IPS-20b (cell line): ENCODE measurements at regions not wholly inside any gene's neighbourhood (a gene's known extent, or its start where the extent isn't known, plus 50 kb on each side); places are given as distances from the start of the nearest gene placed in this dataset.
"Not testable (repeated sequence)": the region's sequence is repeated elsewhere in the genome, so short reads cannot be mapped to it uniquely, and the experiment has no call there.

Experiments
- H3K27ac ChIP-seq: one replicate; pipeline ENCODE4 v1.5.1; 2013; ENCODE audit warnings: low read length
- H3K27me3 ChIP-seq: 2 replicates; pipeline ENCODE4 v1.6.1; 2013; ENCODE audit warnings: mild to moderate bottlenecking, low read length, inconsistent platforms; ENCODE audit not compliant: insufficient read depth
- H3K36me3 ChIP-seq: 2 replicates; pipeline ENCODE4 v1.6.1; 2013; ENCODE audit warnings: low read depth, mild to moderate bottlenecking, inconsistent platforms, low read length, moderate library complexity; ENCODE audit not compliant: insufficient read depth
- H3K4me1 ChIP-seq: 2 replicates; pipeline ENCODE4 v1.6.1; 2013; ENCODE audit warnings: mild to moderate bottlenecking, control low read depth, inconsistent platforms, low read length, moderate library complexity; ENCODE audit not compliant: insufficient read depth
- H3K4me3 ChIP-seq: 2 replicates; pipeline ENCODE4 v1.5.1; 2013; ENCODE audit warnings: mild to moderate bottlenecking, low read length, inconsistent platforms
- H3K9ac ChIP-seq: 2 replicates; pipeline ENCODE4 v1.6.1; 2013; ENCODE audit warnings: low read depth, mild to moderate bottlenecking, inconsistent platforms, low read length, moderate library complexity
- H3K9me3 ChIP-seq: 2 replicates; pipeline ENCODE4 v1.6.1; 2013; ENCODE audit warnings: mild to moderate bottlenecking, low read depth, low read length, inconsistent platforms; ENCODE audit not compliant: insufficient read depth

- H3K27me3 ChIP-seq, H3K4me1 ChIP-seq: not testable (repeated sequence)
These were observed 132.9 kb downstream of the TMEM167A start for GRCh38 chr5:82944267-82944666.

GRCh38 chr5:82942083-82942881 is 134.9 kb downstream of the TMEM167A start:
- H3K4me1 ChIP-seq, result no peaks in the 10 kb centered on the region
- no peak overlapping the region for H3K27ac ChIP-seq
- H3K9me3 ChIP-seq, result peaks cover 18% of the 10 kb centered on the region
- no peaks in the 10 kb centered on the region for H3K27me3 ChIP-seq
- H3K9ac ChIP-seq, result no peak overlapping the region
- no peaks in the 10 kb centered on the region for H3K36me3 ChIP-seq
- no peak overlapping the region for H3K4me3 ChIP-seq

More at GRCh38 chr5:82944267-82944666, 132.9 kb downstream of the TMEM167A start:
- H3K9ac ChIP-seq, H3K27ac ChIP-seq, H3K36me3 ChIP-seq, H3K4me3 ChIP-seq: not testable (repeated sequence)
- H3K9me3 ChIP-seq, result peaks cover 18% of the 10 kb centered on the region

- H3K27ac ChIP-seq, result no peak overlapping the region
- no peak overlapping the region for H3K9ac ChIP-seq
- no peaks in the 10 kb centered on the region for H3K36me3 ChIP-seq
These were observed 138.1 kb downstream of the TMEM167A start for GRCh38 chr5:82938901-82939725.

GRCh38 chr5:82932473-82933220 is 144.5 kb downstream of the TMEM167A start:
- not testable (repeated sequence) for H3K27me3 ChIP-seq, H3K9ac ChIP-seq, H3K4me1 ChIP-seq, H3K9me3 ChIP-seq, H3K4me3 ChIP-seq, H3K27ac ChIP-seq, H3K36me3 ChIP-seq

More at GRCh38 chr5:82938901-82939725, 138.1 kb downstream of the TMEM167A start:
- peaks cover 8% of the 10 kb centered on the region for H3K9me3 ChIP-seq
- no peak overlapping the region for H3K4me3 ChIP-seq
- no peaks in the 10 kb centered on the region for H3K4me1 ChIP-seq
- no peaks in the 10 kb centered on the region for H3K27me3 ChIP-seq

- Histone ChIP-seq H3K4me3 (no peak overlapping the region), H3K36me3 (no peaks in the 10 kb centered on the region), H3K4me1 (no peaks in the 10 kb centered on the region), H3K9me3 (no peaks in the 10 kb centered on the region; the same call in 1 of the 2 replicates), H3K27ac (no peak overlapping the region), H3K27me3 (no peaks in the 10 kb centered on the region), H3K9ac (no peak overlapping the region)
These were observed 146.1 kb downstream of the TMEM167A start for GRCh38 chr5:82931110-82931509.

- Histone ChIP-seq H3K4me3 (no peak overlapping the region), H3K27ac (no peak overlapping the region), H3K36me3 (no peaks in the 10 kb centered on the region), H3K27me3 (no peaks in the 10 kb centered on the region), H3K4me1 (peaks cover 8% of the 10 kb centered on the region; the same call in 1 of the 2 replicates), H3K9ac (no peak overlapping the region), H3K9me3 (no peaks in the 10 kb centered on the region)
These were observed 152.2 kb downstream of the TMEM167A start for GRCh38 chr5:82925061-82925411.

GRCh38 chr5:82924226-82925060 is 152.8 kb downstream of the TMEM167A start:
- Histone ChIP-seq H3K36me3 (no peaks in the 10 kb centered on the region), H3K4me3 (no peak overlapping the region), H3K27ac (no peak overlapping the region), H3K4me1 (peaks cover 8% of the 10 kb centered on the region; the same call in 1 of the 2 replicates), H3K9ac (no peak overlapping the region), H3K9me3 (no peaks in the 10 kb centered on the region), H3K27me3 (no peaks in the 10 kb centered on the region)

- H3K27ac ChIP-seq, result no peak overlapping the region
- H3K9me3 ChIP-seq, result no peaks in the 10 kb centered on the region
- H3K4me1 ChIP-seq, result peaks cover 8% of the 10 kb centered on the region; the same call in 1 of the 2 replicates
These were observed 155.0 kb downstream of the TMEM167A start for GRCh38 chr5:82922086-82922734.

GRCh38 chr5:82918311-82919031 is 158.7 kb downstream of the TMEM167A start:
- Histone ChIP-seq H3K36me3 (no peaks in the 10 kb centered on the region), H3K27me3 (no peaks in the 10 kb centered on the region), H3K27ac (no peak overlapping the region), H3K9me3 (peaks cover 11% of the 10 kb centered on the region), H3K9ac (no peak overlapping the region), H3K4me3 (no peak overlapping the region), H3K4me1 (peaks cover 8% of the 10 kb centered on the region; the same call in 1 of the 2 replicates)

More at GRCh38 chr5:82922086-82922734, 155.0 kb downstream of the TMEM167A start:
- Histone ChIP-seq H3K9ac (no peak overlapping the region), H3K27me3 (no peaks in the 10 kb centered on the region), H3K4me3 (no peak overlapping the region), H3K36me3 (no peaks in the 10 kb centered on the region)

- no peak overlapping the region for H3K9ac ChIP-seq
- no peak overlapping the region for H3K4me3 ChIP-seq
- H3K4me1 ChIP-seq, result peaks cover 8% of the 10 kb centered on the region; the same call in 1 of the 2 replicates
- peaks cover 11% of the 10 kb centered on the region for H3K9me3 ChIP-seq
- H3K27me3 ChIP-seq, result no peaks in the 10 kb centered on the region
- H3K27ac ChIP-seq, result no peak overlapping the region
- no peaks in the 10 kb centered on the region for H3K36me3 ChIP-seq
These were observed 159.6 kb downstream of the TMEM167A start for GRCh38 chr5:82917584-82917983.
